ENCODE measurements at regions not wholly inside any gene's neighbourhood (a gene's known extent, or its start where the extent isn't known, plus 50 kb on each side); places are given as distances from the start of the nearest gene placed in this dataset.

DNA sequence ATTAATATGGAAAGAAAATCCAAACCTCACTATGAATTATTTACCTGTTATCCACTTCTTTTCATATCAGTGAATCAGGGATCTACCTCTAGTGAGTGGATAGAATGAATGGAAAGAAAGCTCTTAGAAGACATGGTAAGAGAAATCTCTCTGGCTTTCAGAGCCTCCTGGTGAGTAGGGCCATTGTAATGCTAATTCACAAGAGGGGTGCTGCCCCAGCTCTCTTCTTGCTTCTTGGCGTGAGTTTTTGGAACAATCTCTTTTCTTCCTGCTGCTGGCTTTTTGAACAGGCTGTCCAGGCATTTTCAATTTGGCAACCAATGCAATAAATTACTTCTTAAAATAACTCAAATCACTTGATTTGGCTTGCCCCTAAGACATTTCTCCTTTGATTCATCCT lies 49.9 kb upstream of the KCNN2 start:
- no peak for TF ChIP-seq POLR2A (IDR thresholded peaks at IDR 0.05)
- TF ChIP-seq POLR2AphosphoS5 (IDR thresholded peaks at IDR 0.05) = no peak
- TF ChIP-seq, protein P1, sequence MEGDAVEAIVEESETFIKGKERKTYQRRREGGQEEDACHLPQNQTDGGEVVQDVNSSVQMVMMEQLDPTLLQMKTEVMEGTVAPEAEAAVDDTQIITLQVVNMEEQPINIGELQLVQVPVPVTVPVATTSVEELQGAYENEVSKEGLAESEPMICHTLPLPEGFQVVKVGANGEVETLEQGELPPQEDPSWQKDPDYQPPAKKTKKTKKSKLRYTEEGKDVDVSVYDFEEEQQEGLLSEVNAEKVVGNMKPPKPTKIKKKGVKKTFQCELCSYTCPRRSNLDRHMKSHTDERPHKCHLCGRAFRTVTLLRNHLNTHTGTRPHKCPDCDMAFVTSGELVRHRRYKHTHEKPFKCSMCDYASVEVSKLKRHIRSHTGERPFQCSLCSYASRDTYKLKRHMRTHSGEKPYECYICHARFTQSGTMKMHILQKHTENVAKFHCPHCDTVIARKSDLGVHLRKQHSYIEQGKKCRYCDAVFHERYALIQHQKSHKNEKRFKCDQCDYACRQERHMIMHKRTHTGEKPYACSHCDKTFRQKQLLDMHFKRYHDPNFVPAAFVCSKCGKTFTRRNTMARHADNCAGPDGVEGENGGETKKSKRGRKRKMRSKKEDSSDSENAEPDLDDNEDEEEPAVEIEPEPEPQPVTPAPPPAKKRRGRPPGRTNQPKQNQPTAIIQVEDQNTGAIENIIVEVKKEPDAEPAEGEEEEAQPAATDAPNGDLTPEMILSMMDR (IDR thresholded peaks at IDR 0.05) = no peak
